ENCODE measurements at regions not wholly inside any gene's neighbourhood (a gene's known extent, or its start where the extent isn't known, plus 50 kb on each side); places are given as distances from the start of the nearest gene placed in this dataset.
"Not testable (repeated sequence)": the region's sequence is repeated elsewhere in the genome, so short reads cannot be mapped to it uniquely, and the experiment has no call there.

- DNase-seq (ENCODE audit: low read depth in 2 of 2), result peak; percentile 10 to 35
- H3K4me3 ChIP-seq (replicated peaks in 1 of 2; ENCODE audit: low read depth in 2 of 2, low read length in 2 of 2), result no peak overlapping the region
- no peak for TF ChIP-seq CTCF (IDR thresholded peaks at IDR 0.05; ENCODE audit: low read depth, low read length)
These were observed 197.8 kb upstream of the AGTR2 start for GRCh38 chrX:115972717-115973116.

GRCh38 chrX:115978068-115978467, 192.5 kb upstream of the AGTR2 start:
- TF ChIP-seq CTCF (IDR thresholded peaks at IDR 0.05; ENCODE audit: low read depth, low read length), result no peak
- no peak for DNase-seq (ENCODE audit: low read depth in 2 of 2)
- no peak overlapping the region for H3K4me3 ChIP-seq (replicated peaks in 1 of 2; ENCODE audit: low read depth in 2 of 2, low read length in 2 of 2)

- H3K4me3 ChIP-seq (replicated peaks in 1 of 2; ENCODE audit: low read depth in 2 of 2, low read length in 2 of 2), result not testable (repeated sequence)
These were observed 187.4 kb upstream of the AGTR2 start for GRCh38 chrX:115983148-115983547.

GRCh38 chrX:115987464-115987863, 183.1 kb upstream of the AGTR2 start:
- H3K4me3 ChIP-seq (replicated peaks in 1 of 2; ENCODE audit: low read depth in 2 of 2, low read length in 2 of 2); DNase-seq (ENCODE audit: low read depth in 2 of 2): not testable (repeated sequence)

More at GRCh38 chrX:115983148-115983547, 187.4 kb upstream of the AGTR2 start:
- DNase-seq (ENCODE audit: low read depth in 2 of 2), result not testable (repeated sequence)

- peak; percentile 7 for TF ChIP-seq CTCF (IDR thresholded peaks at IDR 0.05; ENCODE audit: low read depth, low read length)
- DNase-seq (ENCODE audit: low read depth in 2 of 2), result peak in 1 of 2 donors; percentile 4
These were observed 181.7 kb upstream of the AGTR2 start for GRCh38 chrX:115988825-115989224.

GRCh38 chrX:115989686-115990085, 180.9 kb upstream of the AGTR2 start:
- no peak for TF ChIP-seq CTCF (IDR thresholded peaks at IDR 0.05; ENCODE audit: low read depth, low read length)
- no peak overlapping the region for H3K4me3 ChIP-seq (replicated peaks in 1 of 2; ENCODE audit: low read depth in 2 of 2, low read length in 2 of 2)
- DNase-seq (ENCODE audit: low read depth in 2 of 2), result no peak

More at GRCh38 chrX:115988825-115989224, 181.7 kb upstream of the AGTR2 start:
- no peak overlapping the region for H3K4me3 ChIP-seq (replicated peaks in 1 of 2; ENCODE audit: low read depth in 2 of 2, low read length in 2 of 2)

GRCh38 chrX:116009346-116009745, 161.2 kb upstream of the AGTR2 start:
- DNase-seq (ENCODE audit: low read depth in 2 of 2), result no peak
- H3K4me3 ChIP-seq (replicated peaks in 1 of 2; ENCODE audit: low read depth in 2 of 2, low read length in 2 of 2), result no peak overlapping the region
- no peak for TF ChIP-seq CTCF (IDR thresholded peaks at IDR 0.05; ENCODE audit: low read depth, low read length)

- no peak overlapping the region for H3K4me3 ChIP-seq (replicated peaks in 1 of 2; ENCODE audit: low read depth in 2 of 2, low read length in 2 of 2)
- TF ChIP-seq CTCF (IDR thresholded peaks at IDR 0.05; ENCODE audit: low read depth, low read length), result no peak
- DNase-seq (ENCODE audit: low read depth in 2 of 2), result no peak
These were observed 160.5 kb upstream of the AGTR2 start for GRCh38 chrX:116009861-116010710.

All from cardiac fibroblast (primary cell).